Rectal smooth muscle tissue (tissue), 1 donor: ENCODE measurements at regions not wholly inside any gene's neighbourhood (a gene's known extent, or its start where the extent isn't known, plus 50 kb on each side); places are given as distances from the start of the nearest gene placed in this dataset.

Source experiments
- H3K27ac ChIP-seq: one replicate; pipeline ENCODE4 v1.7.0; 2013; ENCODE audit warnings: low read depth, low read length, inconsistent platforms
- H3K27me3 ChIP-seq: one replicate; pipeline ENCODE4 v1.7.0; 2013; ENCODE audit warnings: low read length; ENCODE audit not compliant: control insufficient read depth, insufficient read depth
- H3K36me3 ChIP-seq: one replicate; pipeline ENCODE4 v1.7.0; 2013; ENCODE audit warnings: low read length; ENCODE audit not compliant: control insufficient read depth, insufficient read depth
- H3K4me1 ChIP-seq: one replicate; pipeline ENCODE4 v1.7.0; 2013; ENCODE audit warnings: low read length; ENCODE audit not compliant: control insufficient read depth, insufficient read depth
- H3K4me3 ChIP-seq: one replicate; pipeline ENCODE4 v1.7.0; 2013; ENCODE audit warnings: low read length
- H3K9ac ChIP-seq: one replicate; pipeline ENCODE4 v1.7.0; 2013; ENCODE audit warnings: low read length

DNA sequence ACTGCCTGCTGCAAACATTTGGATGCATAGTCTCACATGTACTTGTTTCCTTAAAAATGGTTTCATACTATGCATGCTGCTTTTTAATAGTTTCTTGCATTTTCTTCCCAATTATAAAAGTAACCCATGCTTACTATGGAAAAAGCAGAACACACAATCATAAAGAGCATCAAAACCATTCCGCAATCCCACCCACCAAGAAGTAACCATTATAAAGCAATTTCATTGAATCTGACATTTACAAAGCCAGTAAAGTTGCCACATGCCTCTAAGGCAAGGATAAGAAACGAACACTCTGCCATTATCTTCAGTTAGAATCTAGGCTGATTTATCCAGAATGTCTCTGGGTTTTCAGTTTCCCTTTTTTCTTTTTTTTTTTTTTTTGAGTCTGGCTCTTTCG lies 92.7 kb upstream of the OSMR start:
- H3K9ac ChIP-seq, result no peak overlapping the region
- H3K27ac ChIP-seq, result no peak overlapping the region
- H3K4me1 ChIP-seq, result no peaks in the 10 kb centered on the region
- H3K27me3 ChIP-seq, result no peaks in the 10 kb centered on the region
- no peak overlapping the region for H3K4me3 ChIP-seq
- H3K36me3 ChIP-seq, result no peaks in the 10 kb centered on the region

DNA sequence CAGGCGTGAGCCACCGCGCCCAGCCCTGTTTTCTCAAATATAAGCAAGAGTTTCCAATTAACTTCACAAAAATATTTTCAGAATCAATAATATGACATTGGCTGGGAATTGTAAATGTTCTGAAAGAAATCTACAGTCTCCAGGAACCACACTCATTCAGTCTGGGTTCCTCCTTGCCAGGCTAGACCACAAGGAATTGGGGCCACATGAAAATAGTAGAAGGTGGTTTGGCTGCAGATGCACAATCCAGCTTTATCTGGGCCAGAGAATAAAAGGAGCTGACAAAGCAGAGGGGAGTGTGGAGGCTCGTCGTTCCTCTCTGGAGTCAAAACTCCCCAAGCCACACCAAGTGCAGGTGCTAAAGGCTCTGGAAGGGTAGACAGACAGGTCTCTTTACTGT lies 92.0 kb upstream of the OSMR start:
- no peak overlapping the region for H3K4me3 ChIP-seq
- no peak overlapping the region for H3K27ac ChIP-seq
- no peaks in the 10 kb centered on the region for H3K36me3 ChIP-seq
- H3K4me1 ChIP-seq, result peaks cover 2% of the 10 kb centered on the region
- no peak overlapping the region for H3K9ac ChIP-seq
- H3K27me3 ChIP-seq, result no peaks in the 10 kb centered on the region

GRCh38 chr5:38755181-38755580 lies 90.6 kb upstream of the OSMR start:
- H3K4me3 ChIP-seq, result no peak overlapping the region
- no peaks in the 10 kb centered on the region for H3K36me3 ChIP-seq
- H3K27me3 ChIP-seq, result no peaks in the 10 kb centered on the region
- H3K27ac ChIP-seq, result no peak overlapping the region
- H3K9ac ChIP-seq, result no peak overlapping the region
- peaks cover 4% of the 10 kb centered on the region for H3K4me1 ChIP-seq

DNA sequence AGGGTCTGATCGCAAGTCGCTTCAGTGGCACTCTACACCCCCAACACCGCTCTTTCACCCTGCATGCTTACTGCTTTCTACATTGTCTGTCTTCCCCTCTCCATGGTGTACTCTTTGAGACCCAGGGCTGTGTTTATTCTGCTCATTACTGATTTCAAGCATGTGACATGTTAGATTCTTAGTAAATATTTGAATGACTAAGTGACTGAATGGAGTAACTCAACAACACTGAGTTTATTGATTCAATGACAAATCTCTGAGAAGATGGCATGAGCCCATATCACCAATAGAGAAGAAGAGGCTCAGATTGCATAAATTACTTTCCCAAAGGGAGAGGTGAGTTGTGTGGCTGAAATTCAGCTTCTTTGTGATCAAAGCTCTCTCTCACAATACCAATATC lies 89.7 kb upstream of the OSMR start:
- no peak overlapping the region for H3K4me3 ChIP-seq
- no peaks in the 10 kb centered on the region for H3K36me3 ChIP-seq
- H3K27ac ChIP-seq, result no peak overlapping the region
- no peak overlapping the region for H3K9ac ChIP-seq
- no peaks in the 10 kb centered on the region for H3K27me3 ChIP-seq
- H3K4me1 ChIP-seq, result peaks cover 4% of the 10 kb centered on the region

DNA sequence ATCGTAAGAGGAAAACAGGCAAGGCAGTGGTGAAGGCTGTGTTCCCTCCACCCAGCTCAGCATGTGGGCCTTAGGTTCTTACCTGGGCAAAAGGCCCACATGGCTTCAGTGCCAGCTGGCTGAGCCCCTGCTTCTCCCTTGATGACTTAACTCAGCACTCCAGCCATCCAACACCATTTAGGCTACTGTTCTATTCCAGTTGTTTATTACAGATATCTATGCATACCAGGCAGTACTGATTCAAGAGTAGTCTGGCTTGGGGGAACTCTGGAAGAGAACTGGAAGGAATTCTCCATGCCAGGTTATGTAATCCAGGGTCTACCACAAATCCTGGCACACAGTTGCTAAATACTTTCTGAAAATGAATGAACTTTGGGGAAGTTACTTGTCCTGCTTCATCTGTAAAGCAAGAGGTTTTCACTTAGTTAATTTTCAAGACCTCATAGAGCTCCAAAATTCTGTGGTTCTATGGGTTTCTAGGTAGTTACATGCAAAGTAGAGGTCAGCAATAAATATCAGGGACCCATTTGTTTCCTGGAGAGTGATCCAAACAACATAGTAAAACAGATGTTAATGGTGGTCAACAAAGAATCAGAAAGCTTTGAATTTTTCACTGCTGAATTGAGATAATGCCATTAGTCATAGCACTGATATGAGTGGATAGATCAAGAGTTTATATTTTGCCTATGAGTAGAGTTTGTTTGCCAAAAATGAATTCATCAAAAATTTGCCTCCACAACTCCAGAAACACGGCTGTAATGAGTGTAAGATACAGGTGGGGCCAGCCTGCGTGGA lies 88.2 kb upstream of the OSMR start:
- no peak overlapping the region for H3K4me3 ChIP-seq
- no peaks in the 10 kb centered on the region for H3K27me3 ChIP-seq
- no peak overlapping the region for H3K27ac ChIP-seq
- H3K9ac ChIP-seq, result no peak overlapping the region
- no peaks in the 10 kb centered on the region for H3K36me3 ChIP-seq
- H3K4me1 ChIP-seq, result peaks cover 4% of the 10 kb centered on the region

DNA sequence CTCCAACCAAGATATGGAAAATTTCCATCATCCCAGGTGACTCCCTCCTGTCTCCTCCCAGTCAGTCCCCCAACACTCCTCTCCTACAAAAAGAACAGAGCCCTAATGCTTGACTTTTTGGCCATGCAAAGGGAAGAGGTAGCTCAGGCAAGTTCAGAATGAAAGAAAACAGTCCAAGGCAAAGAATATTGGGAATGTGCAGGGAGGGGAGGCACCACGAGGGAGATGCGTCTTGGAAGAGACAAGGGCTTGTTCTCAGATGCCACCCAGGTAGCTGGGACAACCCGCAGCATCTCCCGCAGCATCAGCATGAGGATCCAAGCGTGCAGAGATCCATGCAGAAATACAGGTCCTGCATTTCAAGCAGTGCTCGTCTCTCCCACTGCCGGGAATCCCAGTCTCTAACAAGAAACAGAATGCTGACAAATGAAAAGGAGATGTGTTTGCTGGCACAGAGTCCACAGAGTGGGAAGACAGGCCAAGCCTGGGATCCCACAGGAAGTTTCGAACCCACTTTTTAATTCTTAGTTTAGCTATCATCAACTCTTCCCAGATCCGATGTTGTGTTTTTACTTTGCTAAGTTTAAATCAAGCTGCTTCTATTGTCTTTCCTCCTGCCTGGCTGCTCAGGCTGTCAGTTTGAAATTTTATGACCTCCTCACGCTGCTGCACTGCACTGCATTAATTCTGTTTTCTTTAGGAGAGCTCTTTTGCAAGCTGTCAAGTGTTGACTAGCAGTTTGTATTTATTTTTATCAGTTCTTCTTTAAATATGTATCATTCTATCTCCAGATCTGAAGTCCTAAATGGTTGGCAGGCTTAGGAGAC lies 86.8 kb upstream of the OSMR start:
- no peak overlapping the region for H3K27ac ChIP-seq
- H3K4me3 ChIP-seq, result peak overlapping the region; percentile 19

GRCh38 chr5:38764937-38765391 lies 80.8 kb upstream of the OSMR start:
- Histone ChIP-seq H3K36me3 (no peaks in the 10 kb centered on the region), H3K4me1 (no peaks in the 10 kb centered on the region), H3K4me3 (no peak overlapping the region), H3K9ac (no peak overlapping the region), H3K27me3 (no peaks in the 10 kb centered on the region), H3K27ac (no peak overlapping the region)

More for the DNA sequence above, 86.8 kb upstream of the OSMR start:
- Histone ChIP-seq H3K36me3 (no peaks in the 10 kb centered on the region), H3K27me3 (no peaks in the 10 kb centered on the region), H3K4me1 (peaks cover 4% of the 10 kb centered on the region), H3K9ac (no peak overlapping the region)

DNA sequence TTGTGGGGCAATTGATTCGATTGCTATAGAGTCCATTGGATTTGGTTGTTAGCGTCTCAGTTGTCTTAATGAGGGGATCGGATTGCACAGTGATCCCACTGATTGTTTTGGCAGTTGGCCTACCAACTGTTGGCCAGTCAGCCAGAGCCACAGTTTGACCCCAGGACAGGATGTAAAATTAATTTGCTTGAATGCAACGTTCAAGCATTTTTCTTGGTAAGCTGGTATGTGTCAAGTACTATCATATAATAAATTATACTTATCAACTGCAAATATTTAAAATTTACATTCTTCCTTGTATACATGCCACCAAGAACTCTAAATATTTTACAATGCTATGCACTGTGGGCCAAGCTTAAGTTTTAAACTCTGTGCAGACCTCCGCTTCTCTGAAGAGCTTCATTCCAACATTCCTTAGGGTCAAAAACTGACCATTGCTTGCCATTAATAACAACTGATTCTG lies 80.4 kb upstream of the OSMR start:
- no peaks in the 10 kb centered on the region for H3K27me3 ChIP-seq
- no peak overlapping the region for H3K9ac ChIP-seq

DNA sequence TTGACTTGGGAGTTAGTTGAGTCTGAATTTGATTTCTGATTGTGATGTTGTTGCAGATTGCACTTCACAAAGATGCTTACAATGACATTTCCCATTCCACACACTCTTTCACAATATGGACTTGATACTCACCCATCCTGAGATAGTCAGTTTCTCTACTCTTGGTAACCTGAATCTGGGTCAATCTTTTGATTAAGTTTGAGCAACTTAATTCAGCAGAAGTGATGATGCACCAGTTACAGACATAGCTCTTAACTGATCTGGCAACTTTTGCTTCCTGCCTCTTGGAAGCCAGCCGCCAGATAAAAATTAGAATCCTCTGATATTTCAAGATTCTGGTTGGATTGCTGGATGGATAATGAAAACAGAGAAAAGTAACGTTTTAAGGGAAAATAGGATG lies 79.7 kb upstream of the OSMR start:
- no peak overlapping the region for H3K4me3 ChIP-seq
- no peak overlapping the region for H3K9ac ChIP-seq
- no peaks in the 10 kb centered on the region for H3K4me1 ChIP-seq
- no peaks in the 10 kb centered on the region for H3K27me3 ChIP-seq
- H3K36me3 ChIP-seq, result no peaks in the 10 kb centered on the region
- H3K27ac ChIP-seq, result no peak overlapping the region

More for the DNA sequence above, 80.4 kb upstream of the OSMR start:
- Histone ChIP-seq H3K4me1 (no peaks in the 10 kb centered on the region), H3K27ac (no peak overlapping the region), H3K36me3 (no peaks in the 10 kb centered on the region), H3K4me3 (no peak overlapping the region)

DNA sequence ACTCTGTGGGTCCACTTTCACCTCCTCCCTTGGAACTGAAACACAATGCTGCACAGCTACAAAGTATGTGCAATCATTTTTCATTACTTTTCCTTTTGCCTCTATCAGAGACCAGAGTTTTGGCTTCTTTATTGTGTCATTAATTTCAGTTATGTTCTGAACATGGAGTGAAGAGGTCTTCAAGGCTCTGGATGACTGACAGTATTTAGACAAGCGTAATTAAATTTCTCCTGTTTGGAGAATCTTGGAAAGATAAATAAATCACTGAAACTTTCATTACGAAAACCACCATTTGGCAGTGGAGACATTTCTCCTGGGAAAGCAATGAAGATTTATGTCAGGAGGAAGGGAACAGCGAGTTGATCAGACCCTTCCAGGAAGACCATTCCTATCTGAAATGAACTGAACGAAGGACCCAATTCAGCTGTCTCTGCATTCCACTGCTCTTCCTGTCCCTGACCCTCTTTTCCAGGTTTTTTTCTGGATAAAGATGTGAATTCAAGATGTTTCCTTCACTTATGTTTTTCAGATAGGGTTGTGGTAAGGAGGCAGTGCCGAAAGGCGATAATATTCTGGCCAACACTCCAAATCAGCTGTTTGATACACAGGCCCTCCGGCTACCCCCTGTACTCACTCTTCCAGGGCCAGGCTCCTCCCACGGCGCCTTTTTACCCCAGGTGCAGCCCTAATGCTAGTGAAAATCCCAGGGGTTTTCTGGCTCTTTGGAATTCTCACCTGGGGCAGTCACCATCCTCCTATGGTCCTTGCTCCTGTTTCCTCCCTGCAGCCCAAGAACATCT lies 77.2 kb upstream of the OSMR start:
- H3K4me1 ChIP-seq, result no peaks in the 10 kb centered on the region
- H3K9ac ChIP-seq, result no peak overlapping the region
- H3K27me3 ChIP-seq, result no peaks in the 10 kb centered on the region
- no peaks in the 10 kb centered on the region for H3K36me3 ChIP-seq
- no peak overlapping the region for H3K27ac ChIP-seq
- H3K4me3 ChIP-seq, result no peak overlapping the region

- Histone ChIP-seq H3K27ac (no peak overlapping the region), H3K4me1 (no peaks in the 10 kb centered on the region), H3K9ac (no peak overlapping the region), H3K36me3 (no peaks in the 10 kb centered on the region), H3K27me3 (no peaks in the 10 kb centered on the region), H3K4me3 (no peak overlapping the region)
These were observed 73.3 kb upstream of the OSMR start for GRCh38 chr5:38772471-38772870.

- Histone ChIP-seq H3K27ac (no peak overlapping the region), H3K4me1 (no peaks in the 10 kb centered on the region), H3K4me3 (no peak overlapping the region), H3K9ac (no peak overlapping the region), H3K36me3 (no peaks in the 10 kb centered on the region), H3K27me3 (no peaks in the 10 kb centered on the region)
These were observed 70.5 kb upstream of the OSMR start for GRCh38 chr5:38775218-38775840.
